ENCODE measurements at regions not wholly inside any gene's neighbourhood (a gene's known extent, or its start where the extent isn't known, plus 50 kb on each side); places are given as distances from the start of the nearest gene placed in this dataset.
"Not testable (repeated sequence)": the region's sequence is repeated elsewhere in the genome, so short reads cannot be mapped to it uniquely, and the experiment has no call there.

DNA sequence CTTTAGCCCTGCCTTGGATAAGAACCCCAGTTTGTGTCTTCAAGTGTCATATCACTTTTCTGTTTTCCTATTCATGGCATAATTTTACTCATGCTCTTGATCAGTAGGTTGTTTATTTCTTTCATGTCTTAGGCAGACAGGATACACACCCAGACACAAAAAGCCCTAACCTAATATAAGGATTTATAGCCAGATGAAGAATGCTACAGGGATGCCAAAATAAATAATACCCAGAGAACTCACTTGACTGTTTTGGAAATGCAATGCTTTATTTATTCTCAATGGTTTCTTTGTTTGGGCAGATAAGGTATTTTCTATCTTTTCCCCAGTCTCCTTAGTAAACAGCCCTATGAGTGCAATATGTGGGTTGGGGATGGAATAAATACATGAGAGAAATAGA lies 424.0 kb upstream of the PDZRN3 start:
- DNase-seq, result no peak

DNA sequence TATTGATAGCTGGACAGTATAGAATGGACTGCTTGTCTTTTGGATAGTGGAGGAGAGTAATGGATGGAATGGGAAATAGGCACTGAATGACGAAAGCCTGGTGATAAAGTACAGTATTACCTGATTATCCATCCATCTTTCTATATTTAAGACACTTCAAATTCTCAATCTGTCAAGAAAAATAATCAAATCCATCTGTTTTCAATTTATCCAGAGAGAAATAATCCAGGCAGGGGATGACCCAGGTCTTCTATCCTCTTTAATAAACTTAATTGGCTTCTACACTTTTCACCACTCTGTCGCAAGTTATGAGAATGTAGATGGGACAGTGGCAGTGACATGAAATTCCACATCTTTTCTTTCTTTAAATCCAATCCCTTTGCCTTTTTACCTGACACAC lies 420.3 kb upstream of the PDZRN3 start:
- DNase-seq, result no peak

DNA sequence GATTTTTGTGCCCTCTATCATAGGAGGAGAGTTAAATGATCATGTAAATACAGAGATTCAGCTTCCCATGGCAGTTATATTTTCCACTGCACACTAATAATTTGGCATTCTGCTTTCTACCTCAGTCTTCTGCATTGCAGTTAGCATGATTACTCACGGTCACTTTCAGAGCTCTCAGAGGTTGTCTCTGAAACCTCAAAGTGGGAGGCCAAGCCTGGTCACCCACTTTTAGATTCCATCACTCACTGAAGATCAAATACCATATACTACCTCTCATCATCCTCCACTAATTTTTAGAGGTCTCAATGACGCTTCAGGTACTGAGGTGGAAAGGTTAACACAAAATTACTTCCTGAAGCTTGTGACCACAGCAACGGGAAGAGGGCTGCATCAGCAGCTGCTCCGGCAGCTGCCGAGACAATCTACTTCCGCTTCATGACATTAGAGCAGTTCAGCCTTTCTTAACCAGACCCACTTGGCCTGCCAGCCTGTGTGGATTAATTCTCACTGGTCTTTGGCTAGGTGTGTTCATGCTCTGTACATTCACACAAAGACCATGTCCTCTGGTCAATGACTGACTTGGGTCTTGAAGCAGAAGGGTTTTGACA lies 416.4 kb upstream of the PDZRN3 start:
- DNase-seq, result no peak

DNA sequence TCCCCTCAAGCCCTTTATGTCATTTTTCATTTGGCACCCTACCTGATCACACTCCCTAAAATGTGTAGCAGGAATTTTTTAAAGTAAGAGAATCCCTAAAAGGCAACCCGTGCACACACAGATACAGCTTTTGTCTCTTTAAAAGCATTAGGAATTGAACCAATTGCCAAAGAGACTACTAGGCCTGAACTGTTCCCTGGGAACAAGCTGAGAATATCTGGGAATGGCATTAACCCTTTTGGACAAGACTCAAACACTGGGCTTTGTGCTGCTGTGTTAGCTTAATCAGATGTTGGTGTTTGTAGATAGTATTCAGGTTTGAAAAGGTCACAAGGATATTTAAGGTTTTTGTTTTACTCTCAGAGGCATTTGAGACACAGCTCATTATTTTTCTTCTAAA lies 414.4 kb upstream of the PDZRN3 start:
- DNase-seq, result no peak

DNA sequence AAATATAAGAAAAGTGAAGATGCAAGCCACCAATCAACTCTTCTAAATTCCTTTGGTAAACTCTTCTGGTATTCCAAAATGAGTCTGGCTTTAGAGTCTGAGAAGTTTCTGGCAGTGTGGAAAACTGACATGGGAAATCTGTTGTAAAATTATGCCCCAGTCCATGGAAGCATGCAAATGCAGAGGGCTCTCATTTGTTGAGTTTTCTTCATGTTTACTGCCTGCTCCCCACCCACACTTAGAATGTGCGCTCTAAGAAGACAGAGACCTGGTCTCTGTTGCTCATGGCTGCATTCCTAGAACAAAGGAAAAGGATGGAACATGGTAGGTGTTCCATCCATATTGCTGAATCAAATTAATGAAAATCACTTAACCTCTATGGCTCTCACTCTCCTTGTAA lies 411.8 kb upstream of the PDZRN3 start:
- no peak for DNase-seq

DNA sequence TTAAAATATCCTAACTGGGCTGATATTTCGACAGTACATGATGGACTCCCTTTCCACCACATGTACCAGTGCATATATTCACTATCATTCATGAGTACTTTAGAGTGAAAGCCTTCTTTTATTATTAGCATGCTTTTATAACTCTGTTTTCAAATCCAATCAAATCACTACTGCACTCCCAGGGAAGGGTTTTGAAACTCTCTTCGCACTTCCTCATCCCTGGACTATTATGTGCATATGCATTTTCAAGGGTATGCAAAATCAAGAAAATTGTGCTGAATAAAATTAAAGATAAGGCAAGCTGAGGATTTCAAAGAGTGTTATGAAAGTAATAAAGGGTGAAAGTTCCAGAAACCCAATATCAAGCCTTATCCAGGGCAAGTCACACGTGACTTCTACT lies 411.4 kb upstream of the PDZRN3 start:
- DNase-seq, result no peak

DNA sequence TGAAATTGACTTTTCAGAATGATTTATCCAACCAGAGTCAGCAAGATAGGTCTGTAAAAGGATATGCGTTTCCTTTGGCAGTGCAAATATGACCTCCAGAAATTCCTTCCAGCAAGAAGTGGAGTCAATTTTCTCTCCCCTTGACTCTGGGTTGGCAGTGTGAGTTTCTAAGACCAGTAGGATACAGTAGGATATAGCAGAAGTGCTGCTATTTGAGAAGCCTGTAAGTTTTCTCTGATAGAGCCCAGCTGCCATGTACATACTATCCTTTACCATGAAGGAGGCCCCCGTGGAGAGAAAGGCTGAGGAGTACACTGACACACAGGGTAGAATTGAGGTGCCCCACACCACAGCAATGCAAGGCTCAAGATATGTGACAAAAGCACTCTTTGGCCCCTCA lies 409.1 kb upstream of the PDZRN3 start:
- DNase-seq, result no peak

DNA sequence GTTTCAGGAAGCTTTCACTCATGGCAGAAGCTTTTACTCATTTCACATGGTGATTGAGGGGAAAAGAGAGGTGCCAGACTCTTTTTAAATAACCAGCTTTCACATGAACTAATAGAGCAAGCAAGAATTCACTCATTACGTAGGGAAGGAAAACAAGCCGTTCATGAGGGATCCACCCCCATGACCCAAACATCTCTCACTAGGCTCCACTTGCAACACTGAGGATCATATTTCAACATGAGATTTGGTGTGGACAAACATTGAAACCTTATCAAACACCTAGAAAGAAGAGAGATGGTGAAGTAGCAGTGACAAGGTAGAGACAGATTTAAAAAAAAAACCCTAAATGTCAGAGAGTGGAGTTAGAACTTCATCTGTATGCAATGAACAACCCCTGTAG lies 408.6 kb upstream of the PDZRN3 start:
- DNase-seq, result no peak

DNA sequence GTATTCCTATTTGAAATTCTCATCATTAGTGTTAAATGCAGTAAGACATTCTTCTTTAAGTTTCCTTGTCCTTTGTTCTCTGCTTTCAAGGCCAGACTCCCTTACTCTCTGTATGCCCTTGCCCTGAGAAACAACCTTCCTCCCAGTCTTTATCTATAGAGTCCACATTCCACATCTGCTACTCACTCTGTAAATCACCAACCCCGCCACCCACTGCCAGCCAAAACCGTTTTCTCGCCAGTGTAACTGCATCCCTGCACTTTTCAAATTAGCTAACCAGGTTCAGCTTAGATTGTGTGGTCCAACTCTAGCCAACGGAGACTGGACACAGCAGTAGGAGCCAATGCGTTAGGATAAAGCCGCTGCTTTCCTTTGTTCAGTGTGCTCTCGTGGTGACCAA lies 402.4 kb upstream of the PDZRN3 start:
- no peak for DNase-seq

DNA sequence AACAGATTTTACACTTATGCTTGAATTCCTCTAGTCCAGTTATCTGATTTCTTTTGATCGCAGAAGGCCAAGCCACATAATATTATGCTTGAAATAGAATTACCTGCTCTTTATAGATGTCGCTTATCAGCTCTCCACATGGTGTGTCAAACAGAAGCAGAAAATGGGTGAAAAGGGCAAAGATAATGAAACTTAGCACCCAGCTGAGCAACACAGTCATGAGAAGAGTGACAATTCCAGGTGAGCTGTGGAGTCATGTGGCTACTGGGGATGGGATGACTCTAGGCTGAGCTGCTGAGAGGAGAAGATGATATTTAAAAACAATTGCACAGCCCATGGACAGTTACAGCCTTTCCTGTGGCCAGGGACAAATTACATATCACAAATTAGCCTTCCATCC lies 398.7 kb upstream of the PDZRN3 start:
- no peak for DNase-seq

DNA sequence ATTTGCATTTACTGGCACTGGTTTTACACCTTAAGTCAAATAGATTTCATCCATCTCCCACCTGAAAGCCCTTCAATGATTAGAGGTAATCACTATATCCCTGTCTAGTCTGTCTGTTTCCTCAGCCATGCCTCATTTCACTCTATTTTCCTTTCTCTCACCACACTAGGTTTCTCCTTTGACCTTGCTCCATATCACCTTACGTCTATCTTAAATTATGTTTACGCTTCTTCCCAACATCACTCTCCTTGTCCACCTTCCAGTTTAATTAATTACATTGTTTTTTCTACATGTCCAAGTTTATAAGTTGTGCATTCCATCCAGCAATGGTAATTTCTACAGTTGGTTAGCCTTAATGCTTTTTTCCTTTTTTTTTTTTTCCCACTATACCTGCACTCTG lies 396.7 kb upstream of the PDZRN3 start:
- no peak for DNase-seq

DNA sequence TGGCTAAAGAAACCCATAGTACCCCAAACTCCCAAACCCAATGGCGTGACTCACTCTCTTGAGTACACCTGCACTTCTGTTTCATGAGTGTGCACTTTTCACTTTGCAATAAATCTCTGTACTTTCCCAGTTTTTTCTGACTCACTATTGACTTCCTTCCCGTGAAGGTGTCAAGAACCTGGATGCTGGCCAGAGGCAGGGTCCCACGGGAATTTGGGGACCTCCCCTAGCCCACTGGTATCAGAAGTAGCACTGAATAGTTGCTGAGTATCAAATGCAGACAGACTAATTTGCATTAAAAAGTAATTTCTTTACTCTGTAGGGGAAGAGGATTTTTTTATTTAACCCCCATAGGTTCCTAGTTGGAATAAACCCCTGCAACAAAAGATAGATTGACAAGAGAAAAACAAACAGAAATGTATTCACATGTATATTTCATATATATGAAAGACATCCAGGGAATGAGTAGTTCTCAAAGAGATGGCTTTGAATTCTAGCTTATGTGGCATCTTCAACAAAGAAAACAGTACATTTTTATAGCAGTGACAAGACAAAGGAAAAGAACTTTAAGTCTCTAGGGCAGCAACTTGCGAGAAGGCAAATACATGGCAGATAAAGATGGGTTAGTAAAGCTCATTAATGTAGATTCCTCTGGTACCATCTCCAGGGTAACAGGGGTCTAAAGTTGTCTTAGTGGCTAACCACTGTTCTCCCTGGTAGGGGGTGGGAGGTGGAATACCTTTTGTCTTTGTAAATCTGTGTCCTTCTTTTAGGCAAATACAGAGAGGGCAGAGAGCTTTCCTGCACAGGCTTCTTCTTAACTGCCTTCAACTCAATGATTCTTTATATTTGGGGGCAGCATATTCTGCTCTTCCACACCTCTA lies 385.5 kb upstream of the PDZRN3 start:
- no peak for DNase-seq

DNA sequence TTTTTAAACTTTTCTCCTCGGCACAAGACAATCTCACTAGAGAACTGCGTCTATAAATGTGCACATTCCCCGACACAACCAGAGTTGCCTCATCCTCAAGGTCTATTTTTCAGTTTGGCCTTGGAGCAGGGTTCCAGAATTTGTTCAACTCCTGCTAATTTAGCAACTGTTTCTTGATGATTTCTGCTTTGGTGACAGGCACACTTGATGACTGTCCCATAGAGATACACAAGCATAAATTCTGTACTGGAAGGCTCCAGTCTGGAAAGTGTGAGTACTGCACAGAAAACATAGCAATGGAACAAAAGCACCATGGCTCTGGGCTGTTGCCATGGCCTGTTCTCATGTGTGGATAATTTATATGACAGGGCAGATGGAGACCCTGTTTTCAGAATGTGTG lies 379.6 kb upstream of the PDZRN3 start:
- DNase-seq, result no peak

DNA sequence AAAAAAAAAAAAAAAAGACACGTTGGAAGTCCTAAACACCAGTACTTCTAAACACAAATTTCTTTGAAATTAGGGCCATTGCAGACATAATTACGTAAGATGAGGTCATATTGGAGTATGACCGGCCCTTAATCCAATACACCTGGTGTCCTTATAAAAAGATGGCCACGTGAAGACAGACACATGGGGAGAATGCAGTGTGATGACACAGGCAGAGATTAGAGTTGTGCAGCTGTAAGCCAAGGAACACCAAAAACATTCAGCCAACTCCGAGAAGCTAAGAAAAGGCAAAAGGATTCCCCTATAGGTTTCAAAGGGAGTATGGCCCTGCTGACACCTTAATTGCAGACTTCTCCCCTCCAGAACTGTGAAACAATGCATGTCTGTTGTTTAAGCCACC lies 379.0 kb upstream of the PDZRN3 start:
- DNase-seq, result no peak

DNA sequence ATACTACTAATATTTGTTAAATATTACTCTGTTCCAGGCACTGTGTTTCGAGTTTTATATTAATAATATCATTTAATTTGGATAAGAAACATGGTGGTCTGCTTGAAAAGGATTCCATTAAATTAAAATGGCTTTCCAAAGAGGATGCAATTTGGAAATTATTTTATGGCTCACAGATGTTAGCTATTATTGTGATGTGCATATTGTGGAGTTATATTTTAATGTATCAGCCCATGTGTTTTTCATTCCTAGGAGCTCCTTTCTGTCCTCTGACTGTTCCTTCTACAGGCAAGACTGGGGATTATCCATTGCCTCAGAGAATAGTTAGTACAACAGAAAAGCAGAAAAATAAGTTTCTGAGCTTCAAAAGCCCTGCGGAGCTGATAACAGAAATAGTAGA lies 376.7 kb upstream of the PDZRN3 start:
- DNase-seq, result no peak

DNA sequence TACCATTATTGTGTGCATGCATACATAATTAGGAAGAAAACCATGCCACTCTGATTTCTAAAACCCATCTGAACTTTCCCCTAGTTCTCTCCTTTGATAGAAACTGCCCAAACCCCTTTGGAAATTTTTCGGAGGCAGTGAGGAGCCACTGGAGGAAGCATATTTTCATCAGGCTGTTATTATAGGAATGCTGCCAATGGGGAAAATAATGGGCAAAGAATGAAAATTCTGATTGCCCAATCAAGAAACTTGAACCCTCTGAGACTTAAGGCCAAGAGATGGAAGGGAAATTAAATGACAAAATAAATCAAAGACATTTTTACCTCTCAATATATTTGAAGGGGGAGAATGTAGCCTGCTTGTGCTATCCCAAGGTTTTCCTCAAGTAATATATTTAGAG lies 376.0 kb upstream of the PDZRN3 start:
- DNase-seq, result no peak

DNA sequence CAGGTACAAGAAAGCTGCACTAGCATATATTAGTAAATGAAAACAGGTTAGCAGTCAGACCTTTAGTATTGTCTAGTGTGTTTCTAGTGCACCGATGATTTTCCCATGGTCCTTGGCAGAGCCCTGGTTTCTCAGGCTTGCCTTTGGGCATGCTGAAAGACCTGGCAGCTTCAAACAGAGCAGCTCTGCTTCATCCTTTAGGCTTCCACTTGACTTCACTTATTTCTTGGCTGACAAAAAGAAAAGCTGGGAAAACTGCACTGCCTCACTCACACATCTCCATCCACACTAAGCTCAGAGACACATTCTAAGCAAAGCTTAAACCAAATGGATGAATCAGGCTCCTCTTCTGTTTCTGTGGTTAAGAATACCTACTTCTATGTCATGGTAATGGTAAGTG lies 374.8 kb upstream of the PDZRN3 start:
- DNase-seq, result peak in 2 of 14 donors; percentile 2 to 7

DNA sequence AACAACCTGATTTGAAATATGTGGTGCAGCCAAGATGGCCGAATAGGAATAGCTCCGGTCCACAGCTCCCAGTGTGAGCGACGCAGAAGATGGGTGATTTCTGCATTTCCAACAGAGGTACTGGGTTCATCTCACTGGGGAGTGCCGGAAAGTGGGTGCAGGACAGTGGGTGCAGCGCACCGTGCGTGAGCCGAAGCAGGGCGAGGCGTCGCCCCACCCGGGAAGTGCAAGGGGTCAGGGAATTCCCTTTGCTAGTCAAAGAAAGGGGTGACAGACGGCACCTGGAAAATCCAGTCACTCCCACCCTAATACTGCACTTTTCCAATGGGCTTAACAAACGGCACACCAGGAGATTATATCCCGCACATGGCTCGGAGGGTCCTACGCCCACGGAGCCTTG lies 365.9 kb upstream of the PDZRN3 start:
- DNase-seq, result not testable (repeated sequence)

DNA sequence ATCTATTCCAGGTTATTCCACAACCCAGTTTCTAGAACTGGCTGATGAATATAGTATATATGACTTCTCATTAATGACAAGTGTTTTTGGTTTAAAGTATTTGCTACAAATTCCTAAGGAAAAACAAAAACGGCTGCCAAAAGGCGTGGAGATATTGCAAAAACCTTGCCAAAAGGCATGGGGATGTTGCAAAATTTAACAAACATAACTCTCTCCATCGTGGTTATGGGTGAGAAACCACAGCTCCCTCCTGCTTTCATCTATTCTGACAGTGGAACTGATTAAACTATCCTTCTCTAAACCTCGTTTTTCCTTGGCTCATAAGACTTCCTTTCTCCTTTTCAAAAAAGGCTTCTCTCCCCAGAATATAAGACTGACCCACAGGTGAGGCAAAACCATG lies 342.0 kb upstream of the PDZRN3 start:
- no peak for DNase-seq

DNA sequence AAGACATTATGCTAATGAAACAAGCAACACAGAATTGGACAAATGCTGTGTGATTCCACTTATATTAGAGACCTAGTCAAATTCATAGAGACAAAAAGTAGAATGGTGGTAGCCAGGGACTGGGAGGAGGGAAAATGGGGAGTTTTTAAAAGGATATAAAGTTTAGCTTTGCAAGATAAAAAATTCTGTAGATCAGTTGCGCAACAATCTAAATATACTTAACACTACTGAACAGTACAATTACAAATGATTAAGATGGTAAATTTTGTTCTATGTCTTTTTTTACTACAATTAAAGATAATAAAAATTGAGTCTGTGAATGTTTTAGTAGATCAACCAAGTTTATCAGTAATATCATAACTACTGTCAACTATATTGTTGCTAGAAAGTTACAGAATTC lies 340.1 kb upstream of the PDZRN3 start:
- no peak for DNase-seq

DNA sequence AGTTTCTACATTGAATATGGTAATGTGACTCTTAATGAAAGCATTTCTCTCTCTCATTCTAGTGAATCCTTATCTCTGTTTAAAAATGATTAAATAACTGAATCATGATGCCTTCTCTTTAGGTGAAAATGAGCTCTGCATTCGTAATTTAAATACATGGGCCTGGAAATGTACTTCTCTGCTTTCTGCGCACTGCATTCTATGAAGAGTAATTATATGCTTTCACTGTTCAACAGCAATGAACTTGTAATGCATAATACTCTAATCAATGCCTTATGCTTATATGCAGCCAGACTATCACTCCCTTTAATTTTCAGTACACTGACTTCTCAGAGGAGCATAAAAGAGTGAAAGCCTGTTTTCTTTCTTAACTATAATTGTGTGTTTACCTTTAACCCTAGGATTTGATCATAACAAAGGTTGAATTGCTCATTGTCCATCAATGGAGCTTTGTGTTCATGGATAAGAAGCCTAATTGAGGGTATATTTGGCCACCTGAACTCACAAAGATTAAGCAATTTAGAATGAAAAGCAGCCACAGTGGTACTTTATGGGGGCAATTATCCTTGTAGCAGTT lies 330.8 kb upstream of the PDZRN3 start:
- DNase-seq, result no peak

DNA sequence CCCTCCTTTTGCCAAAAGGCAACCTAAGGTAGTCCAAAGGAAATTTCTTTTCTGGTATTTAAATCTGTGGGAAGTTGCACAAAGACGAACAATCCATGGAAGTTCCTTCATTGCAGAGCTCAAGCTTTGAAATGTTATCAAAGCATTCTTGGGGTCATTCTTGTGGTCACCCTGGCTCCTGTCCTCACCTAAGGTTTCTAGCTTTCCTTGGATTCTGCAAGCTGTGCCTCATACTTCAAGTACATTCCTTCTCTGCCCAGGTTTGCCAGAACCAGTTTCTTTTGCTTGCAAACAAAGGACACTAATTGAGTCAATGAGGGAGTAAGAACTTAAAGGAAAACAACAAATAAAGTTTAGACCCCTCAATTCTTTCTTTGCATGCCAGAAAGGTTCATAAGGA lies 329.8 kb upstream of the PDZRN3 start:
- DNase-seq, result no peak

DNA sequence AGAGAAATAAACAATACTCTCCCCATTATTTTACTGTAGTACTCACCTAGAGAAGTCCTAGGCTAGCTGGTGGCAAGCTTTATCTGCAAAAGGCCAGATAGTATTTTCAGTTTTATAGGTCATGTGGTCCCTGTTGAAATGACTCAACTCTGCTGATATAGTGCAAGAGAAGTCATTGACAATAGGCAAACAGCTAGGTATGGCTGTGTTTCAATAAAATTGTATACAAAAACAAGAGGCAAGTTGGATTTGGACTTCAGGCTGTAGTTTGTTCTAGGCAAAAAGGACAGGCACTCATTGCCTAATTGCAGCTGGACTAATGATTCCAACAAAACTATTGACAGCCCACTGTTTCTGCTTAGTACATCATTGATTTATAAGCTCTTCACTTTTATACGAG lies 328.0 kb upstream of the PDZRN3 start:
- DNase-seq, result no peak

Measured in C1 segment of cervical spinal cord (tissue), 14 donors.